ENCODE measurements at regions not wholly inside any gene's neighbourhood (a gene's known extent, or its start where the extent isn't known, plus 50 kb on each side); places are given as distances from the start of the nearest gene placed in this dataset.

DNA sequence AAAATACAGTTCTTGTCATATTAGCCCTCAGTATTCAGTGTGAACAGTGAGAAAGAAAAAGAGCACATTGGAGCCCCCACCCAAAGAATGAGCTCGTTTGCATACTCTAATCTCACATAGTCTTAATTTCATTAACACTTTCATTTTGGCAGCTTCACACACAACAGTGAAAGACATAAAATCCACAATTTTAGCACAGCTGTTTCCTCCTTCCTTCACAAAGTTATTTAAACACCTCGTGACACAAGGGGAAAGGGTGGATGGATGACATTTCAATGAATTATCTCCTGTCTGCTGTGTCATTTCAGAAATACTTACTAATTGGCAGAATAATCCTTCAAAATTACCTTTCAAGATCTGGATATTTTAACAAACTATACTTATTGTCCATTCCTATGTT is 299.3 kb downstream of the KCNJ2 start:
- H3K4me3 ChIP-seq: no peak overlapping the region
- H3K4me1 ChIP-seq: no peaks in the 10 kb centered on the region

DNA sequence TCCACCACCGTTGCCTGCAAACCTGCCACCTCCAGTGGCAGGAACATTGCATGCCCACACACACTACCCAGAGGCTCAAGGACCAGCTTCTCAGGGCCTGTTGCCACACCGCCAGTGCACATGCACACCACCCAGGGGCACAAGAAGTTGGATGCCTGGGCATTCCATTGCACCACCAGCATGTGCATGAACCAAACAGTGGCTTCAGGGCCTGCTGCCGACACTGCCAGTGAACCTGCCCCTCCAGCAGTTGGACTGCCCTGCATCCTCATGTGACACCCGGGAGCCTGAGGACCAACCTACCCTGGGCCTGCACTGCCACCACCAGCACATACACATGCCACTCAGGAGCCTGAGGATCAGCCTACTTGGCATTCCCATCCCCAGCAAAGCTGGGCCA is 303.7 kb downstream of the KCNJ2 start:
- intact Hi-C loops (cut with micrococcal nuclease): no loop called here
- no peaks in the 10 kb centered on the region for H3K36me3 ChIP-seq
- peaks cover 20% of the 10 kb centered on the region for H3K9me3 ChIP-seq (replicated peaks)
- TF ChIP-seq, protein P1, sequence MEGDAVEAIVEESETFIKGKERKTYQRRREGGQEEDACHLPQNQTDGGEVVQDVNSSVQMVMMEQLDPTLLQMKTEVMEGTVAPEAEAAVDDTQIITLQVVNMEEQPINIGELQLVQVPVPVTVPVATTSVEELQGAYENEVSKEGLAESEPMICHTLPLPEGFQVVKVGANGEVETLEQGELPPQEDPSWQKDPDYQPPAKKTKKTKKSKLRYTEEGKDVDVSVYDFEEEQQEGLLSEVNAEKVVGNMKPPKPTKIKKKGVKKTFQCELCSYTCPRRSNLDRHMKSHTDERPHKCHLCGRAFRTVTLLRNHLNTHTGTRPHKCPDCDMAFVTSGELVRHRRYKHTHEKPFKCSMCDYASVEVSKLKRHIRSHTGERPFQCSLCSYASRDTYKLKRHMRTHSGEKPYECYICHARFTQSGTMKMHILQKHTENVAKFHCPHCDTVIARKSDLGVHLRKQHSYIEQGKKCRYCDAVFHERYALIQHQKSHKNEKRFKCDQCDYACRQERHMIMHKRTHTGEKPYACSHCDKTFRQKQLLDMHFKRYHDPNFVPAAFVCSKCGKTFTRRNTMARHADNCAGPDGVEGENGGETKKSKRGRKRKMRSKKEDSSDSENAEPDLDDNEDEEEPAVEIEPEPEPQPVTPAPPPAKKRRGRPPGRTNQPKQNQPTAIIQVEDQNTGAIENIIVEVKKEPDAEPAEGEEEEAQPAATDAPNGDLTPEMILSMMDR (IDR thresholded peaks at IDR 0.05; ENCODE audit: borderline replicate concordance): no peak
- H3K4me3 ChIP-seq: no peak overlapping the region
- DNase-seq: no peak
- no peaks in the 10 kb centered on the region for H3K27me3 ChIP-seq (ENCODE audit: low read depth)
- H3K27ac ChIP-seq (replicated peaks): no peak overlapping the region
- no peaks in the 10 kb centered on the region for H3K4me1 ChIP-seq

More for the DNA sequence above, 299.3 kb downstream of the KCNJ2 start:
- TF ChIP-seq, protein P1 (IDR thresholded peaks at IDR 0.05; ENCODE audit: borderline replicate concordance): no peak
- H3K9me3 ChIP-seq (replicated peaks): no peaks in the 10 kb centered on the region
- no peaks in the 10 kb centered on the region for H3K36me3 ChIP-seq
- H3K27ac ChIP-seq (replicated peaks): no peak overlapping the region
- H3K27me3 ChIP-seq (ENCODE audit: low read depth): no peaks in the 10 kb centered on the region
- no peak for DNase-seq
- intact Hi-C loops (cut with micrococcal nuclease): no loop called here

DNA sequence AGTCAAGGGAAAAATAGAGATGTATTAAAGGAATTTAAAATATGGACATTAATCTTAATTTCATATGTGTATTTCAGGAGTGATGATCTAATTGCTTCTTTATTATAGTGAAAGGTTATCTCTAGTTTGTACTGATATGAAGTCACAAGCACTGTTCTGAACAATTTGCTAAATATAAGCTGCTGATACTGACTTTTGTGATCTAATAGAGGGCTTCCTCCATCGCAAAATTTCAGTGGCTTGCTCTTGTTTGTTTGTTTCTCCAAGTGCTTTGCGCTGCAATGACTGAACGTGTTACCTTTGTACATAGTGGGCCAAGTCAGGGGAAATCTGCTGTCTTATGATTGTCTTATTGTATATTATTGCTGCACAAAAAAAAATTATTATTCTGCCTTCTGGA is 307.0 kb downstream of the KCNJ2 start:
- TF ChIP-seq, protein P1 (IDR thresholded peaks at IDR 0.05; ENCODE audit: borderline replicate concordance): no peak
- Histone ChIP-seq H3K27me3 (ENCODE audit: low read depth) (no peaks in the 10 kb centered on the region), H3K9me3 (replicated peaks) (peaks cover 20% of the 10 kb centered on the region), H3K4me3 (no peak overlapping the region), H3K27ac (replicated peaks) (peak overlapping the region; percentile 77), H3K4me1 (peaks cover 31% of the 10 kb centered on the region), H3K36me3 (no peaks in the 10 kb centered on the region)
- intact Hi-C loops (cut with micrococcal nuclease): no loop called here
- no peak for DNase-seq

DNA sequence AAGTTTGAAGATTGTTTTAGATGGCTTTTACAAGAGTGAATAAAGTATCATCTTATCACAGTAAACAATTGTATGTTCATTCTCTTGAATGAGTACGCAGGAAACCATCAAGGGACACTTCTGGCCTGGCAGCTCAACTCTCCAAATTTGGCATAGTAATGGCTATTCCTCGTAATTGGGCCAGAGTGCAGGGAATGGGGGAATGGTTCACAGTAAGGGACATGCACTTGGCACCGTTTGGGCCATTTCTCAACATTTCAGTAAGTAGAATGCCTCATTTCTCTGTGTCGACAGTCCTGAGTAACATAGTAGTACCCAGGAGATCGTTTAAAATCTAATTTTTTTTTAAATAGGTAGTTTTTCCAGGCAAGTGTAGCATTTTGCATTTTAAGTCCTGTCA is 309.6 kb downstream of the KCNJ2 start:
- H3K4me1 ChIP-seq: peaks cover 35% of the 10 kb centered on the region
- TF ChIP-seq, protein P1 (IDR thresholded peaks at IDR 0.05; ENCODE audit: borderline replicate concordance): no peak
- peak overlapping the region; percentile 60 for H3K27ac ChIP-seq (replicated peaks)
- no peak overlapping the region for H3K4me3 ChIP-seq
- H3K9me3 ChIP-seq (replicated peaks): peaks cover 26% of the 10 kb centered on the region
- no peaks in the 10 kb centered on the region for H3K36me3 ChIP-seq
- no peaks in the 10 kb centered on the region for H3K27me3 ChIP-seq (ENCODE audit: low read depth)
- intact Hi-C loops (cut with micrococcal nuclease): no loop called here
- DNase-seq: peak; percentile 14

DNA sequence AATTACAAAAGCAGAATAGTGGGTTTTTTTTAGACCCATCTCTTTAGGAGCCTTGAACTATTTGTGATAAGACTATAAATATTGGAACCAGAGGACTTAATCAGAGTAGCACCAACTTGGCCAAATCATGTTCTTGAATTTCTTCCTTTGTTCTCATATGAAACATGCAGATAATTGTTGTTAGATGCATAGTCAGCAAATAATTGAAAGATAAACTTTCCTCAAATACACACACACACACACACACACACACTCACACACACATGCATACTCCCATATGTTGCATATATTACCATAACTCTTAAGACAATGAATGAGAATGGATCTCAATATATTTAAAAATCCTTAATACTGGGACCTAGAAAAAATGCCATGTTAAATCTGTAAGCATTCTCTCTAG is 310.4 kb downstream of the KCNJ2 start:
- intact Hi-C loops (cut with micrococcal nuclease): no loop called here

More for the DNA sequence above, 310.4 kb downstream of the KCNJ2 start:
- no peak overlapping the region for H3K4me3 ChIP-seq
- TF ChIP-seq, protein P1 (IDR thresholded peaks at IDR 0.05; ENCODE audit: borderline replicate concordance): no peak
- DNase-seq: no peak
- no peaks in the 10 kb centered on the region for H3K27me3 ChIP-seq (ENCODE audit: low read depth)
- no peaks in the 10 kb centered on the region for H3K36me3 ChIP-seq
- peaks cover 21% of the 10 kb centered on the region for H3K9me3 ChIP-seq (replicated peaks)
- H3K4me1 ChIP-seq: peaks cover 35% of the 10 kb centered on the region
- H3K27ac ChIP-seq (replicated peaks): peak overlapping the region; percentile 60
